ENCODE measurements at regions not wholly inside any gene's neighbourhood (a gene's known extent, or its start where the extent isn't known, plus 50 kb on each side); places are given as distances from the start of the nearest gene placed in this dataset.

DNA sequence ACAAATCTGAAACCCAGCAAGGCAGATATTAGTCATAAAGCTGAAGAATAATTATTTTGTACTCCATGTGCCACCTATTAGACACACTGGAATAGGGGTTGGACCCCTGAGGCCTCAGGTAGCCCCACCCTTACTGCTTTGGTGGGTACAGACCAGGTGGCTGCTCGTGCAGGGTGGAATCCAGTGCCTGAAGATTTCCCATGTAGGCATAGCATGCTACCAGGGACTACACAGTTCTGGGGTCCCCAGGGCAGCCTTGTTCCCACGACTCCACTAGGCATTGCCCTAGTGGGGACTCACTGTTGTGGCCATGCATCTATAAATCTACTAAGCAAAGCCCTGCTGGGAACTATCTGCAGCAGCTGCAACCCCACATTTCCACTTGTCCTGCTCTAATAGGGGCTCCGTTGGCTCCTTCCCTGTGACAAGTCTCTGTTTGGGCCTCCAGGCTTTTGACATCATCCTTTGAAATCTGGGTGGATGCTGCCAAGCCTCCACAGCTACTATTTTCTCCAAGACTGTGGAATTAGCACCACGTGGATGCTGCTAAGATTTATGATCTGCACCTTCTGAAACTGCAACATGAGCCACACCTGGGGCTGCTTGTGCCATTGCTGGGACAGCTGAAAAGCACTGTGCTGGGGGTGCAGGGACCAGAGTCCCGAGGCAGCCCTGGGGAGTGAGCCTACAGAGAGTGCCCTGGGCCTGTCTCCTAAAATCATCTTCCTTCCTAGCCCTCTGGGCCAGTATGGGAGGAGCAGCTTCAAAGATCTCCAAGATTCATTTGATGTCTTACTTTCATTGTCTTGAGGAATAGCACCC is 303.8 kb downstream of the FSIP2 start:
- no peak for DNase-seq (ENCODE audit: low read depth)
- no peak overlapping the region for H3K4me3 ChIP-seq (replicated peaks; ENCODE audit: low read depth, low read length)
- no peak for TF ChIP-seq CTCF (IDR thresholded peaks at IDR 0.05; ENCODE audit: low read length, missing control alignments)

DNA sequence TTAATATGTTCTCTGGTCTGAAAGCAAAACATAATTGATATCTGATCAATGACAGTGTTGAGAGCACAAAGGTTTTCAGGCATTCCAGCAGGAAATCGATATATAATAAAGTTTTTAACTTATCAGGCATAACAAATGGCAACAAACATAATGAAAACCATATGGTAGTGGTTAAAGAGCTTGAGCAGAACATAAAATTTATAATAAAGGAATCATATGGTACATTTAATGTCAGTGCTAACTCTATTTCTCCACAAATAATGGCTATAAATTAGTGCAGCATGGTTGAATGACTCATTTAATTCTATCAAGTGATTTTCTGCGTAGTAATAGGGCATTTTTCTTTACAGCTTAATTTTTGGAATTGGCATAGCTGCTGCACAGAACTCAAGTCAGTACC is 306.2 kb downstream of the FSIP2 start:
- DNase-seq (ENCODE audit: low read depth) = no peak
- no peak overlapping the region for H3K4me3 ChIP-seq (replicated peaks; ENCODE audit: low read depth, low read length)
- TF ChIP-seq CTCF (IDR thresholded peaks at IDR 0.05; ENCODE audit: low read length, missing control alignments) = no peak

GRCh38 chr2:186052930-186053329 is 314.3 kb downstream of the FSIP2 start:
- H3K4me3 ChIP-seq (replicated peaks; ENCODE audit: low read depth, low read length) = no peak overlapping the region
- no peak for TF ChIP-seq CTCF (IDR thresholded peaks at IDR 0.05; ENCODE audit: low read length, missing control alignments)
- DNase-seq (ENCODE audit: low read depth) = no peak

DNA sequence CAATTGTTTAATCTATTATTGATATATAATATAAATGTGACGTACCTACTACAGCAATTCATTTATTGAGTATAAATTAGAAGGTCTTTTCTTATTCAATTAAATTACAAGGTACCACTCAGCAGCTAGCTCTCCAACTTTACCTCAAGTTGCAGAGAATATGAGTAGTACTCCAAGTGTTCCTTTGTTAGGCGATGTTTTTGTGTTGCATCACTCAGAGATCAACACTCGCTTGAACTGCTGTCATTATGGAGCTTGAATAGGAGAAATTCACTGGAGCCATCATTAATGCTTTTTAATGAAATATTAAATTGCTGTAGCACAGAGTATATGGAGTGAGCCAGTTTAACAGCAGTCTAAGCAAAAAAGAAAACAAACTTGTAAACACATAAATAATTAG is 320.0 kb downstream of the FSIP2 start:
- no peak for DNase-seq (ENCODE audit: low read depth)
- no peak overlapping the region for H3K4me3 ChIP-seq (replicated peaks; ENCODE audit: low read depth, low read length)
- TF ChIP-seq CTCF (IDR thresholded peaks at IDR 0.05; ENCODE audit: low read length, missing control alignments) = no peak

- no peak for TF ChIP-seq CTCF (IDR thresholded peaks at IDR 0.05; ENCODE audit: low read length, missing control alignments)
- H3K4me3 ChIP-seq (replicated peaks; ENCODE audit: low read depth, low read length) = no peak overlapping the region
- DNase-seq (ENCODE audit: low read depth) = peak; percentile 25
These were observed 320.5 kb downstream of the FSIP2 start for GRCh38 chr2:186059096-186059495.

DNA sequence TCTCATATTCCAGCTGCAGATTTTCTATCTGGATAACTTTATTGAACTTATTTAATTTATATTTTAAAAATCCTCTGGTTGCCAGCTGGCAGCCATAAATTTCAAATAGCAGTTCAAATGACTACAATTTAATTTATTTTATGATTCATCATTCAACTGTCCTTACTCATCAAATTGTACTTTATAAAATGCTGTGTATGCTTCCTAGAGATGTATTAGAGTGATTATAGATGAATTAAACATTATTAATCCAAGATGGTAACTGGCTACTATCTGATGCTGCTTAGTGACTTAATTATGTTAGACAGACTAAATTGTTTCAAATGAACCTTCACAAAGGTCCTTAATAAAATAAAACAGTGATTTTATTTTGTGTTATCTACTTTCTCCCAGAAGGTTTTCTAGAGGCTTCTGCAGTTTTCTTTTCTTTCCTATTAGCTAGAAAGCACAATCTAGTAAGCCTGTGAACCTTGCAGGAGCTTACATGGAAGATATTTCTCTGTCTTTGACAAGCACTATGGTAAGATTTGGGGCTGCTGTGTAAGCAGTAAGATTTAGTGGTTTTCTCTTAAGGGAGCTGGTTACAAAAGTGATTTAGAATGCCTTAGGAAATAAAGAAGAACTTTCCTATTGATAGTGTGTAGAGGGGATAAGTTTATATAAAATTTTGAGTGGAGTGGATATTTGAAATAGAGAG is 322.3 kb downstream of the FSIP2 start:
- no peak for TF ChIP-seq CTCF (IDR thresholded peaks at IDR 0.05; ENCODE audit: low read length, missing control alignments)
- H3K4me3 ChIP-seq (replicated peaks; ENCODE audit: low read depth, low read length) = no peak overlapping the region

More for the DNA sequence above, 322.3 kb downstream of the FSIP2 start:
- DNase-seq (ENCODE audit: low read depth) = no peak
